ENCODE measurements at regions not wholly inside any gene's neighbourhood (a gene's known extent, or its start where the extent isn't known, plus 50 kb on each side); places are given as distances from the start of the nearest gene placed in this dataset.

DNA sequence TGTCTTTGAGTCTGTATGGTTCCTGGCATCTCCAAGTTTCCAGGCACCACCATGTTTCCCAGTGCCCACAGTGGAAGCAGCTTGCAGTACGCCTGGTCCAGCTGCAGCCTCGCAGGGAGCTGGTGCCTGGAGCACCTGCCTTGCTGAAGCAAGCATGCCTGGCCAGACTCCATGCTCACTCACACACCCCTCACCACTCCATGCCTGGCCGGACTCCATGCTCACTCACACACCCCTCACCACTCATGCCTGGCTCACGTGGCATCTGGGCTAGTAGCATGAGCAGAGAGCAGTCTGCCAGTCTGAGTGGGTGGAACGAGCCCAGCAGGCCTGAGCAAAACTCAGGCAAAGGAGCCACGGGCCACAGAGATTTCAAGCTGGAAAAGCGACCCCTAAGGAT, 214.3 kb downstream of the TFAP2C start:
- TF ChIP-seq, protein P1, sequence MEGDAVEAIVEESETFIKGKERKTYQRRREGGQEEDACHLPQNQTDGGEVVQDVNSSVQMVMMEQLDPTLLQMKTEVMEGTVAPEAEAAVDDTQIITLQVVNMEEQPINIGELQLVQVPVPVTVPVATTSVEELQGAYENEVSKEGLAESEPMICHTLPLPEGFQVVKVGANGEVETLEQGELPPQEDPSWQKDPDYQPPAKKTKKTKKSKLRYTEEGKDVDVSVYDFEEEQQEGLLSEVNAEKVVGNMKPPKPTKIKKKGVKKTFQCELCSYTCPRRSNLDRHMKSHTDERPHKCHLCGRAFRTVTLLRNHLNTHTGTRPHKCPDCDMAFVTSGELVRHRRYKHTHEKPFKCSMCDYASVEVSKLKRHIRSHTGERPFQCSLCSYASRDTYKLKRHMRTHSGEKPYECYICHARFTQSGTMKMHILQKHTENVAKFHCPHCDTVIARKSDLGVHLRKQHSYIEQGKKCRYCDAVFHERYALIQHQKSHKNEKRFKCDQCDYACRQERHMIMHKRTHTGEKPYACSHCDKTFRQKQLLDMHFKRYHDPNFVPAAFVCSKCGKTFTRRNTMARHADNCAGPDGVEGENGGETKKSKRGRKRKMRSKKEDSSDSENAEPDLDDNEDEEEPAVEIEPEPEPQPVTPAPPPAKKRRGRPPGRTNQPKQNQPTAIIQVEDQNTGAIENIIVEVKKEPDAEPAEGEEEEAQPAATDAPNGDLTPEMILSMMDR (IDR thresholded peaks at IDR 0.05), result no peak
- TF ChIP-seq POLR2A (IDR thresholded peaks at IDR 0.05), result no peak
